GM10248 (cell line): ENCODE measurements at regions not wholly inside any gene's neighbourhood (a gene's known extent, or its start where the extent isn't known, plus 50 kb on each side); places are given as distances from the start of the nearest gene placed in this dataset.

Experiments
- CTCF ChIA-PET: fragments of 300-600 bp; sonication (Branson Sonifier 250); formaldehyde crosslinking; extraction: SDS; loops from one replicate; lab custom pipeline; 2021; ENCODE audit warnings: antibody characterized with exemption; lab: Yijun Ruan, JAX
- POLR2A ChIA-PET: fragments of 350-650 bp; sonication (Branson Sonifier 250); formaldehyde crosslinking; extraction: SDS; loops from one replicate; lab custom pipeline; 2020; ENCODE audit warnings: antibody characterized with exemption; lab: Yijun Ruan, JAX
- DNase-seq: peaks from one replicate; pipeline ENCODE4 v3.0.0; 2012; ENCODE audit errors: extremely low spot score
- TF ChIP-seq, protein P1 (sequence below): IDR thresholded peaks from 2 replicates; pipeline ENCODE4 v1.5.1; 2012; ENCODE audit warnings: mild to moderate bottlenecking, low read depth; ENCODE audit errors: extremely low read depth, missing control alignments, control extremely low read depth

DNA sequence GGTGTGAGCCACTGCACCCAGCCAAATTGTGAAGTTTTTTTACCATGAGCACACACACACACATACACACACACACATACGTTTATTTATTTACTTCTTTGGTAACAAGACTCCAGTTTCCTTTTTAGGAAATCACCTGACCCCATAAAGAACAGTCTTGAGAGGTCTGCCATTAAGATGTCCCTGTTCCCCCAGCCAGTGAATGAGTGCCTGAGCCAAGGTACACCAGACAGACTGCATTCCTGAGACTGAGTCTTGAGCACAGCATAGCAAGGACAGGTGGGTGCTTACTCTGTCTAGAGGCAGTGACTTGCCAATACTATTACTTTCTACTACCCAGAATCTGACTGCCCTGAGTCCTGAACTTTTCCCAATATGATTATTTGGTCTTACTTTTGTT, 167.2 kb upstream of the SATB2 start:
- no peak for DNase-seq
- ChIA-PET CTCF (no interaction called here), POLR2A (no interaction called here)
- TF ChIP-seq, protein P1, sequence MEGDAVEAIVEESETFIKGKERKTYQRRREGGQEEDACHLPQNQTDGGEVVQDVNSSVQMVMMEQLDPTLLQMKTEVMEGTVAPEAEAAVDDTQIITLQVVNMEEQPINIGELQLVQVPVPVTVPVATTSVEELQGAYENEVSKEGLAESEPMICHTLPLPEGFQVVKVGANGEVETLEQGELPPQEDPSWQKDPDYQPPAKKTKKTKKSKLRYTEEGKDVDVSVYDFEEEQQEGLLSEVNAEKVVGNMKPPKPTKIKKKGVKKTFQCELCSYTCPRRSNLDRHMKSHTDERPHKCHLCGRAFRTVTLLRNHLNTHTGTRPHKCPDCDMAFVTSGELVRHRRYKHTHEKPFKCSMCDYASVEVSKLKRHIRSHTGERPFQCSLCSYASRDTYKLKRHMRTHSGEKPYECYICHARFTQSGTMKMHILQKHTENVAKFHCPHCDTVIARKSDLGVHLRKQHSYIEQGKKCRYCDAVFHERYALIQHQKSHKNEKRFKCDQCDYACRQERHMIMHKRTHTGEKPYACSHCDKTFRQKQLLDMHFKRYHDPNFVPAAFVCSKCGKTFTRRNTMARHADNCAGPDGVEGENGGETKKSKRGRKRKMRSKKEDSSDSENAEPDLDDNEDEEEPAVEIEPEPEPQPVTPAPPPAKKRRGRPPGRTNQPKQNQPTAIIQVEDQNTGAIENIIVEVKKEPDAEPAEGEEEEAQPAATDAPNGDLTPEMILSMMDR, result no peak

DNA sequence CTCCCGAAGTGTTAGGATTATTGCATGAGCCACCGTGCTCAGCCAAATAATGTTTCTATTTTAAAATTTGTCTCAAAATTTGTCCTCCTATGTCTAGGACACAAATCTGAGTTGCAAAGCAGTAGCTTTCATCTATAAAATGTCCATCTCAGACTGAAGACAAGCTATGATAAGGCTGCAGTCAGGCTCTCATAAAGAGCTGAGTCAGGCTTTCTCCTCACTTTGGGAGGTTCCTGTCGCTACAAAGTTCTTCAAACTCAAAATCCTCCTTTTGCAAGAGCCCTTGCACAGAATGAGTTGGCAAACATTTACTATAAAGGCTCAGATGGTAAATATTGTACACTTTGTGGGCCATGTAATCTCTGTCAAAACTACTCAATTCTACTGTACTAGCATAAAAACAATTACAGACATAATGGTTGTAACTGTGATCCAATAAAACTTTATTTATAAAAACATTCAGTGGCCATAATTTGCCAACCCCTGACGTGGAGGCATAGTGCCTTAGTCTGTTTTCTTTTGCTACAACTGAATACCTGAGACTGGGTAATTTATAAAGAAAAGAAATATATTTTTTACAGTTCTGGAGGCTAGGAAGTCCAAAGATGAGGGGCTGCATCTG, 154.9 kb upstream of the SATB2 start:
- ChIA-PET CTCF (interaction anchor here (0.5 kb wide), 1 partner anchor 15 kb away, joined by 3 read pairs; no protein-coding TSS in a partner anchor), POLR2A (no interaction called here)
- DNase-seq, result no peak
- TF ChIP-seq, protein P1, result no peak

DNA sequence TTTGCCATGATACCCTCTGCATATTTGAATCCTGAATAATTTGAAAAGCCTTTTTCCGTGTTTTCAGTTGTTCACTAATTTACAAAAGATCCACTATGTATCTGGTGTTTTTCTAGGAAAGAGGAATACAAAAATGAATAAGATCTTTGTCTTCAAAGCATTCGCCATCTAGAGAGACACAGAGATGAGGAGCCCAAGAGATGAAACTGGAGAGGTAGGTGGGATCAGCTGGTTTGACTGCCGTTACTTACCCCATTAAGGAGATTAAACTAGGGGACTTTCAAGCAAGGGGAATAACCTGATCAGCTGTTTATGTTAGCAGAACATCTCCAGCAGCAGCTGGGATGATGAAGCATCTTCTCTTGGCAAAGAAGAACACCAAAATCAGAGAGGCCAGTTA, 150.2 kb upstream of the SATB2 start:
- no peak for DNase-seq
- CTCF ChIA-PET, result no interaction called here

DNA sequence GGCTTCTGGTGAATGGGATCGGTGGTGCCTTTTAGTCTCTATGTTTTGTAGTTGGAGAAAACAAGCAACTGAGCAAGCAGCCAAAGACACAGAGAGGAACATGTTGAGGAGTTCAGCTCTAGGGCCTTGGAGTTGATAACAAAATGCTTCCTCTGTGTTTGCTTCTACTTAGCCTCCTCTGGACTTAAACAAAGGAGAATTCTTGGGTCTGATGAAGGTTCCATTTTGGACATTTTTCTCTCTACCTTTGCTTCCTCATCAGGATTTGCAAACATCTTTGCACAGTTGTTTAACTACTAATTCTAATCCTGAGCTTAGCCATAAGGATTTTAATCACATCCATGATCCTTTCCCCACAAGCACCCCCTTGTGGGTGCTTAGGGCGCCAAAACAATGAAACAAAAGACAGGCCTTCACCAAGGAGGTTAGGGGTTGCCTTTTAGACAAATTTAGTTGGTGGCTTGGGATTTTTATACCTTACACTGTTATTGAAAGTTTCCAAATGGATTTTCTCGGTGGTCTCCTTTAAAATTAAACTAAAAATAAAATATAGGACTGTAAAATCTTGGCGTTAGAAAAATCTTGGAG, 148.5 kb upstream of the SATB2 start:
- ChIA-PET CTCF (interaction anchor here (1.3 to 2.0 kb wide), 2 partner anchors 9 to 18 kb away, joined by 4 to 5 read pairs; no protein-coding TSS in a partner anchor), POLR2A (no interaction called here)
- DNase-seq, result no peak
- TF ChIP-seq, protein P1, result no peak

More for the DNA sequence above, 150.2 kb upstream of the SATB2 start:
- TF ChIP-seq, protein P1, result no peak
- POLR2A ChIA-PET, result no interaction called here

DNA sequence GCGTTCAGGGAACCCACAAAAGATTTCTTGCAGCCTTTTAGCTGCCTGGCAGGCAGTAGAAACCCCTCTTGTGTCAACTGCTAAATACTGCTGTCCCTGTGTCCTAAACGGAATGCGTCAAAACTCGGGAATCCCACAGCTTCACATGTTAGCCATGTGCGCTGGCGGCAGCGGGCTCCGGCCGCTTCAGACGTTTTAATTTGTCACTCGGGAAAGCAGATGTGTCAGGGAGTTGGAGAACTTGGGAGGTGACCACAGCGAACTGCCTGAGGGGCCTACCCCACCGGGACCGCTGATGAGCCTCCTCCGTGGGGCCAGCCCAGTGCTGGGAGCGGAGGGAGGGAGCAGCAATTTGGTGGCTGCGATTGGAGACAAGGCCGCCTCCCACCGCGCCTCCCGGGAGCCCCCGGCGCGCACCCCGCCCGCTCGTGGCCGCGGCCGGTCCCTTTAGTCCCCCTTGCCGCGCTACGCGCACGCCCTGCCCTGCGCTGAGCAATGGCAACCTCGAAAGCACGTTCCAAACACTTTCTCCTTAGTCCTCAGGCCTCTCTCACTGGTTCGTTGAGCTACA, 146.1 kb upstream of the SATB2 start:
- ChIA-PET CTCF (interaction anchor here (2.0 kb wide), 2 partner anchors 13 to 135 kb away, joined by 5 read pairs; no protein-coding TSS in a partner anchor), POLR2A (no interaction called here)
- no peak for DNase-seq
- TF ChIP-seq, protein P1, result no peak

DNA sequence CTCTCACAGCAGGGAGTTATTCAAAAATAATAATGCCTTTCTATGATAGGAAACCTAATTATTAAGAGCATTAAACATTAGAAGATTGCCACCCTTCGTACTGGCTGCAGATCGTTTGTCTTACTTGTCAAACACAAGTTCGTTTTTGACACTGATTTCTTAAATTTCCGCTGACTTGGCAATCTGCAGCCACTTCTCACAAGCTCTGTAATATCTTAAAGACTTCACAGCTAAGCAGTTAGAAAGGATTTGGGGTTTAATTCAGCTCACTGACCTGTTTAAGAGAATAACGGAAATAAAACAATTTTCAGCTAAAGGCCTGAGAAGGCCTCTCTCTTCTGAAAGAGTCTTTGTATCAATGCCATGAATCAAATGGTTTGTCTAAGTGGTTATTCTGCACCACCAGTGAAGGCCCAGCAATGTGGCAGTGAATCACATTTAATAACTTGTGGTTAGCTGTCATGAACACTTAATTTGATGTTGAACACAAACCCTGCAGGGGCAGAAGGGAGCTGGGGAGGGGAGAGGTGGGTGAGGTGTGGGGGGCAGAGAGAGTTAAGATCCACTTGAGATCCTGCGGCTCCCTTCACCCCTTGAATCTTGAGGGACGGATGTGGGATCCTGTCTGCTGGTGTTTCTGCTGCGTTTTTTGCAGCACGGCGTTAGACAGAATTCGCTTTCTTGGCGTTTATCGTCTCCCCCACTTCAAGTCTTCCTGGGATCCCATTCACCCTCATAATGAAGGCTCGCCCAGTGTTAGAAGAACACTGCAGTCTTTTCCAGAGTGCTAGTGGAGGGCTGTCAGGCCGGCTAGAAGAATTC, 145.4 kb upstream of the SATB2 start:
- DNase-seq, result no peak
- POLR2A ChIA-PET, result no interaction called here
- TF ChIP-seq, protein P1, result no peak
- CTCF ChIA-PET, result interaction anchor here (2.0 kb wide), 2 partner anchors 12 to 136 kb away, joined by 5 read pairs; no protein-coding TSS in a partner anchor
